Activated T-cell treated with anti-CD3 and anti-CD28 coated beads, Interleukin-2, amount 50 U/mL, for 4 hours (primary cell): ENCODE measurements at regions not wholly inside any gene's neighbourhood (a gene's known extent, or its start where the extent isn't known, plus 50 kb on each side); places are given as distances from the start of the nearest gene placed in this dataset.
"Not testable (repeated sequence)": the region's sequence is repeated elsewhere in the genome, so short reads cannot be mapped to it uniquely, and the experiment has no call there.

Experiments
- ATAC-seq, 2 donors: fragments of 200-7000 bp; cut with Tn5 transposase; one replicate each; pipeline ENCODE4 v1.10.0; 2021
- DNase-seq: peaks from one replicate; pipeline ENCODE4 v3.0.0-alpha.2; 2020
- H3K27me3 Mint-ChIP-seq: one replicate; pipeline ENCODE4 v1.8.0; 2021; ENCODE audit warnings: low read depth, mixed read lengths
- H3K36me3 Mint-ChIP-seq: one replicate; pipeline ENCODE4 v1.8.0; 2022; ENCODE audit warnings: mixed read lengths; ENCODE audit not compliant: insufficient read depth
- H3K4me1 Mint-ChIP-seq: one replicate; pipeline ENCODE4 v1.8.0; 2021; ENCODE audit warnings: low read depth, mixed read lengths
- H3K4me3 Mint-ChIP-seq: one replicate; pipeline ENCODE4 v1.8.0; 2021; ENCODE audit warnings: mild to moderate bottlenecking, moderate library complexity, mixed read lengths
- H3K9me3 Mint-ChIP-seq: one replicate; pipeline ENCODE4 v1.8.0; 2021; ENCODE audit warnings: mixed read lengths

- H3K27me3 Mint-ChIP-seq: peaks cover 12% of the 10 kb centered on the region
- H3K9me3 Mint-ChIP-seq, H3K4me3 Mint-ChIP-seq, DNase-seq, H3K4me1 Mint-ChIP-seq, H3K36me3 Mint-ChIP-seq, ATAC-seq: not testable (repeated sequence)
Observed at GRCh38 chr9:87028836-87029235, 81.5 kb upstream of the GAS1 start.

GRCh38 chr9:87029905-87030304 lies 82.6 kb upstream of the GAS1 start:
- ATAC-seq (no peak), DNase-seq (no peak)
- Mint-ChIP-seq H3K36me3 (no peaks in the 10 kb centered on the region), H3K9me3 (peaks cover 3% of the 10 kb centered on the region), H3K4me1 (no peaks in the 10 kb centered on the region), H3K4me3 (no peak overlapping the region), H3K27me3 (peaks cover 18% of the 10 kb centered on the region)

GRCh38 chr9:87034841-87035240 lies 87.5 kb upstream of the GAS1 start:
- DNase-seq (no peak), ATAC-seq (no peak)
- Mint-ChIP-seq H3K36me3 (no peaks in the 10 kb centered on the region), H3K4me3 (no peak overlapping the region), H3K27me3 (peaks cover 12% of the 10 kb centered on the region), H3K9me3 (no peaks in the 10 kb centered on the region), H3K4me1 (no peaks in the 10 kb centered on the region)

GRCh38 chr9:87035879-87036278 lies 88.6 kb upstream of the GAS1 start:
- peaks cover 12% of the 10 kb centered on the region for H3K27me3 Mint-ChIP-seq
- no peaks in the 10 kb centered on the region for H3K9me3 Mint-ChIP-seq
- no peak overlapping the region for H3K4me3 Mint-ChIP-seq
- no peaks in the 10 kb centered on the region for H3K36me3 Mint-ChIP-seq
- H3K4me1 Mint-ChIP-seq: no peaks in the 10 kb centered on the region
- ATAC-seq: no peak
- DNase-seq: no peak

- H3K4me1 Mint-ChIP-seq: no peaks in the 10 kb centered on the region
- H3K9me3 Mint-ChIP-seq: peaks cover under 1% of the 10 kb centered on the region
- H3K36me3 Mint-ChIP-seq: no peaks in the 10 kb centered on the region
- peaks cover 16% of the 10 kb centered on the region for H3K27me3 Mint-ChIP-seq
- no peak for DNase-seq
- ATAC-seq: no peak
- H3K4me3 Mint-ChIP-seq: no peak overlapping the region
Observed at GRCh38 chr9:87036506-87036905, 89.2 kb upstream of the GAS1 start.

GRCh38 chr9:87039809-87040392 lies 92.6 kb upstream of the GAS1 start:
- Mint-ChIP-seq H3K4me3 (no peak overlapping the region), H3K9me3 (peaks cover 4% of the 10 kb centered on the region), H3K36me3 (no peaks in the 10 kb centered on the region), H3K4me1 (no peaks in the 10 kb centered on the region), H3K27me3 (peaks cover 7% of the 10 kb centered on the region)
- DNase-seq (no peak), ATAC-seq (peak; percentile 71 to 82)

GRCh38 chr9:87040410-87041009 lies 93.2 kb upstream of the GAS1 start:
- Mint-ChIP-seq H3K4me1 (no peaks in the 10 kb centered on the region), H3K4me3 (no peak overlapping the region), H3K9me3 (peaks cover 4% of the 10 kb centered on the region), H3K27me3 (peaks cover 7% of the 10 kb centered on the region), H3K36me3 (no peaks in the 10 kb centered on the region)
- ATAC-seq (peak in 1 of 2 donors; percentile 40), DNase-seq (no peak)

- not testable (repeated sequence) for H3K4me1 Mint-ChIP-seq, DNase-seq, H3K27me3 Mint-ChIP-seq, H3K9me3 Mint-ChIP-seq, H3K4me3 Mint-ChIP-seq, ATAC-seq, H3K36me3 Mint-ChIP-seq
Observed at GRCh38 chr9:87041553-87042235, 94.4 kb upstream of the GAS1 start.

GRCh38 chr9:87049929-87050608 lies 102.8 kb upstream of the GAS1 start:
- not testable (repeated sequence) for H3K27me3 Mint-ChIP-seq, DNase-seq, H3K9me3 Mint-ChIP-seq, H3K4me1 Mint-ChIP-seq, H3K36me3 Mint-ChIP-seq, ATAC-seq, H3K4me3 Mint-ChIP-seq

GRCh38 chr9:87054999-87055686 lies 107.8 kb upstream of the GAS1 start:
- Mint-ChIP-seq H3K4me1 (no peaks in the 10 kb centered on the region), H3K9me3 (no peaks in the 10 kb centered on the region), H3K27me3 (peaks cover 10% of the 10 kb centered on the region), H3K4me3 (no peak overlapping the region), H3K36me3 (no peaks in the 10 kb centered on the region)
- DNase-seq (no peak), ATAC-seq (no peak)

GRCh38 chr9:87059772-87060171 lies 112.5 kb upstream of the GAS1 start:
- DNase-seq (no peak), ATAC-seq (no peak)
- H3K9me3 Mint-ChIP-seq: no peaks in the 10 kb centered on the region
- H3K36me3 Mint-ChIP-seq: no peaks in the 10 kb centered on the region
- H3K4me3 Mint-ChIP-seq: no peak overlapping the region
- peaks cover 12% of the 10 kb centered on the region for H3K27me3 Mint-ChIP-seq
- H3K4me1 Mint-ChIP-seq: no peaks in the 10 kb centered on the region

- Mint-ChIP-seq H3K36me3 (no peaks in the 10 kb centered on the region), H3K4me1 (no peaks in the 10 kb centered on the region), H3K4me3 (no peak overlapping the region), H3K27me3 (peaks cover 11% of the 10 kb centered on the region), H3K9me3 (no peaks in the 10 kb centered on the region)
- DNase-seq (no peak), ATAC-seq (no peak)
Observed at GRCh38 chr9:87062746-87063145, 115.4 kb upstream of the GAS1 start.

GRCh38 chr9:87063246-87063645 lies 115.9 kb upstream of the GAS1 start:
- H3K4me1 Mint-ChIP-seq: no peaks in the 10 kb centered on the region
- peaks cover 7% of the 10 kb centered on the region for H3K27me3 Mint-ChIP-seq
- no peak for ATAC-seq
- no peak for DNase-seq
- H3K9me3 Mint-ChIP-seq: no peaks in the 10 kb centered on the region
- H3K4me3 Mint-ChIP-seq: no peak overlapping the region
- no peaks in the 10 kb centered on the region for H3K36me3 Mint-ChIP-seq

- Mint-ChIP-seq H3K27me3 (peaks cover 5% of the 10 kb centered on the region), H3K9me3 (no peaks in the 10 kb centered on the region), H3K36me3 (no peaks in the 10 kb centered on the region), H3K4me3 (no peak overlapping the region), H3K4me1 (no peaks in the 10 kb centered on the region)
- DNase-seq (no peak), ATAC-seq (no peak)
Observed at GRCh38 chr9:87063871-87064270, 116.6 kb upstream of the GAS1 start.
